GM18508 (cell line): ENCODE measurements at regions not wholly inside any gene's neighbourhood (a gene's known extent, or its start where the extent isn't known, plus 50 kb on each side); places are given as distances from the start of the nearest gene placed in this dataset.

Experiments
- ATAC-seq: cut with Tn5 transposase; IDR thresholded peaks from one replicate; pipeline ENCODE4 v1.9.1; 2021; ENCODE audit warnings: moderate number of reproducible peaks; ENCODE audit not compliant: insufficient read depth, unreplicated experiment

DNA sequence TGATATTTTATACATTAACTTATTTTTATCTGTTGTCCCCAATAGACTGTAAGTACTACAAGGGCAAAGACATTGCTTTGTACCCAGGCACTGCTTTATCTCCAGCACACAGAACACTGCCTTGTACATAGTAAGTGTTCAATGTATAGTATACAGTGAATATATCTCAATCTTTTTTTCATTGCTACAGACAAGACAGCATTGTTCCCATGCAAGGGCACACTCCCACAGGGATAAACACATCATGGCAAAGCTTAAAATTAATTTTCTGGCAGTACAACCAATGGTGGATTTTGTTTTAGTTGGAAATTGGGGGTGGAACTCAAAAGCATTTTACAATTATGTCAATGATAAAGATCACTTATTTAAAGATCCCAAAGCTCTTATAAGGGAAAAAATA is 112.3 kb upstream of the EEA1 start:
- ATAC-seq: no peak

DNA sequence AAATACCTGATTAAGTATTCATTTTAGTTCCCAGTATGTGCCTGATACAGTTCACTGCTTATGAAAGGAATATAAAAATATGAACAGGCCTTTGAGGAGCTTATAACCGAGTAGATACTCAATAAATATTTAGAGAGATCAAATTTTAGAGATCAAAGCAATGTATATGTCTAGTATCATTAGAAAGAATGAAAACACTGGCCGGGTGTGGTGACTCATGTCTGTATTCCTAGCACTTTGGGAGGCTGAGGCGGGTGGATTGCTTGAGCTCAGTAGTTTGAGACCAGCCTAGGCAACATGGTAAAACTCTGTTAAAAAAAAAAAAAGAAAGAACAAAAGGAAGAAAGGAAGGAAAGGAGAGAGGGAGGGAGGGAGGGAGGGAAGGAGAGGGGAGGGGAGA is 113.2 kb upstream of the EEA1 start:
- no peak for ATAC-seq

- no peak for ATAC-seq
Measured at GRCh38 chr12:93042684-93043083, 113.6 kb upstream of the EEA1 start.

GRCh38 chr12:93043192-93043876 is 114.2 kb upstream of the EEA1 start:
- ATAC-seq: no peak

- ATAC-seq: no peak
Measured at GRCh38 chr12:93043877-93044209, 114.7 kb upstream of the EEA1 start.

DNA sequence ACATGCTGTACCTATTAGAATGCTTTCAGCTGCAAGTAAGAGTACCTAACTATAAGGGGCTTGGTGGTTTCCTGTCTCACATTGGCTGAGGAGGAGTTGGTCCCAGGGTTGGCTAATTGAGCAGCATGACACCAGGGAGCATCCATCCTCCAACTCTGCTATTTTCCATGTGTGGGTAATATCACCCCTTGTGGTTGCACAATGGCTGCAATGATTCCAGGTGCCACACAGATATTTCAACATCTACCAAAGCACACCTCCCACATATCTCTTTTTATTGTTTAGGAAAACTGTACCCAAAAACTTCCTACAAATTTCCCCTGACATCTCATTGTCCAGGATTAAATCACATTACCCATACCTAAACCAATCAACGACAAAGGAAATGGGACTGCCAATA is 118.0 kb upstream of the EEA1 start:
- no peak for ATAC-seq

- ATAC-seq: no peak
Measured at GRCh38 chr12:93048656-93049055, 119.6 kb upstream of the EEA1 start.

DNA sequence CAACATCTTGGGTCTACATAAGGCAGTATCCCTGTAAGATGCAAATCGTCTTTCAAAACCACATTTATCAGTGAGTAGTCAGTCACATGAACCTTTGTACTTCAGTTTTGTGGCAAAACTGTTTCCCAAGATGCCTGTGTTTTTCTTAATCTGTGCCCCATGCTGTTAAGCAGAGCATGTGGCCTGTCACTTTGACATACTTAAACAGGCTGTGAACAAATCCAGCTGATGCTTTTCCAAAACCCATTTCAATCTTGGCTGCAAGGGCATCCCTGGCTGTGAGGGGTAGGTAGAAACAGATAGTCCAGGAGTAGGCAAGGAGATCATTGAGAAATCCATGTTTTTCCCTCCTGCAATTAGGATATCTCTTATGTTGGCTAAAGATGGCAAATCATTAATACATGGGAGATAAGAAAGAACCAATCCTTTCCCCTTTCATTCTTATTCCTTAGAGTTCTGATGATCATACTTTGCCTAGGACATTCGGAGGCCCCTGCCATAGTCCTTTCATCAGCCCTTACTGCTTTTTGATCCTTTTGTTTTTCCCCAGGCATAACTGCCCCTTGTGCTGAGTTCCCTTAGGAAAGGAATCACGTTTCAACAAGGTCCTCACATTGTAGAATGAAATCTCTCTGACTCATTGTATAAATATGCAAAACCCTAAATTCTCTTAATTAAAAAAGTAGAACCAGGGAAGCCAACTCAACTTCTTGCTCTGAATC is 121.1 kb upstream of the EEA1 start:
- no peak for ATAC-seq

GRCh38 chr12:93050748-93051081 is 121.6 kb upstream of the EEA1 start:
- ATAC-seq: no peak

DNA sequence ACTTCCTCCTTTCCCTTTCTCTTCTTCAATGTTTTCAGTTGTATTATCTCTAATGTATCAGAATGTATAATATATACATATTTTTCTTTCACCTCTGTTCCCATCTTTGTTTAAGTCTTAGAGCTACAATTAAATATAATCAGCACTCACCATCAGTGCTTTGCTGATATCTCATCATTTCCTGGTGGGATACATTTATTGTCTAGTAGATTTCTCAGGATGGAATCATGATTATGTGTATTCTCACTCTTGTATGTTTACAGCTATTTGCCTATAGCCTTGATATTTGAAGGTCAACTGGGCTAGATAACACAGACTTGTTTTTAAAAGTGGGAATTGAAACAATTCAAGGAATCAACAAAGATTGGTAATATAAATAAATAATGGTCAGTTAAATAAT is 124.9 kb upstream of the EEA1 start:
- ATAC-seq: no peak

- no peak for ATAC-seq
Measured at GRCh38 chr12:93055221-93055620, 126.1 kb upstream of the EEA1 start.

- no peak for ATAC-seq
Measured at GRCh38 chr12:93056971-93057535, 128.0 kb upstream of the EEA1 start.

DNA sequence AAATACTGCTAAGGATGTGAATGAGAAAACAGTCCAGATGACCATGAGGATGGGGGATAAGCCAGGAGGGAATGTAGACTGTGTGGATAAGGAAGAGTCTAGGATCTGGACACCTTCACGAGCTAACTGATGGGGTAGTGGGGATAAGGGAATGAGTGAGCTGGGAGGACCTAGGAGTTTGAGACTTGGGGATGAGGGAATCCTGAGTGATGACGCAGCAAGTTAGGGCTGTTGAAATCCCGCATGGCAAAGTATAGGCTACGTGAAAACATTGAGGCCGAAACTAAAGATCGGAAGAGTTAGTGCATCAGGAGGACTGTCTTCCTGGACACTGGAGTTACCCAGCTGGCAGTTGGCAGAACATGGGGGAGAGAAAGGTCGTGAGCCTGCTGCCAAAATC is 129.2 kb upstream of the EEA1 start:
- ATAC-seq: no peak

DNA sequence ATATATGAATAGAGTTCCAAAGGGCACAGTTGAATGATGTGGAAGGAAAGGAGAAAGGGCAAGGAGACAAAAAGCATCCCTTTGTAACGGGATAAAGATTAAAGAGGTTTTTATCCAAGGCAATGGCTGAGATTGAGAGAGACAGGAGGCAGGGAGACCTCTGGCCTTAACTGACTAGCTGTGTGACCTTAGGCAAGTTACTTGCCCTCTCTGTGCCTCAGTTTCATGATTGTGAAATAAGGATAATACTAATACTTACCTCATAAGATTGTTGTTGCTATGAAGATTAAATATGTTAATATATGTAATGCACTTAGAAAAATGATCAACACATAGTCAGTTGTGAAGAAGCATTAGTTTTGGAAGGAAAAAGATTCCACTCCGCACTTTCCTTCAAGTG is 130.2 kb upstream of the EEA1 start:
- no peak for ATAC-seq

GRCh38 chr12:93059925-93060665 is 131.0 kb upstream of the EEA1 start:
- peak; percentile 97 for ATAC-seq

- peak; percentile 15 for ATAC-seq
Measured at GRCh38 chr12:93060666-93061472, 131.8 kb upstream of the EEA1 start.

DNA sequence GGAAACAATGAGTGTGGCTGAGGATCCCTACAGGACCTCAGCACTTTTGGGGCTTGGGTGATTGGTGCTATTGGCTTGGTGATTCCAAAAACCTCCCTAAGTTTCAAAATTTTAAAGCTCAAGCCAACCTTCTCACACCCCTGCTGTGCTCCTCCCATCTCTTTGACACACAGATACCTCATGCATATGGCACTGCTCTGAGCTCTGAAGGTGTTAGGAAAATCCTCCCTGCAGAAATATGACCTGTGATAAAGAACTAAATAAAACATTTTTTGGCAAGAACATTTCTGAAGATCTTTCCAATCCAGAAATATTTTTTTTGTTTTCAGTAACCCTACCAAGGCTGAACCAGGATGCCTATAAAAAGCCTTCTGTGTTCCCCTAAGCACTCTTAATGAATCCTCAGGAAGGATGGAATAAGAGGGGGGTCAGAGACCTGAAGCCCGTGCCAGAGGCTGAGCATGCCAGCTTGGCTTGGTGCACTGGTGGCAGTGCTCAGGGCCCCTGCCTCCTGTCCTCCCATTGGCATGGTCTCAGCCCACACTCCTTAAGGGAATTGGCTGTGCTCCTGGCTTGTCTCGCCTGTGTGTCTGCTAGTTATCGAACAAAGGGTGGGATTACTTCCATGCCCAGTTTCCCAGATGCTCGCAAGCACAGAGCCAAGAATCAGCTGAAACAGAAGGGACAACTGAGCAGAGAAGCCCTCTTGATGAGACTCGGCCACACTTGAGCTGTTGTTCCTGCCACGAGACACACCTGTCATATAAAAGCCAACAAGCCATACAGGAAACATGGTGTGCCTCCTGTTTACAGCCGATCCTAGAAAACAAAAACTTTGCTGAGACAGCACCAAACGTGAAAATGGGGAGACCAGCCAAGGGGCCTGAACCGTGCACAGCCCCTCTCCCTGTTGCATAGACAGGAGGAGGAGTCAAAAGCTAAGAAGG is 132.7 kb upstream of the EEA1 start:
- no peak for ATAC-seq

- ATAC-seq: no peak
Measured at GRCh38 chr12:93065896-93066295, 136.8 kb upstream of the EEA1 start.

GRCh38 chr12:93072340-93072739 is 143.2 kb upstream of the EEA1 start:
- no peak for ATAC-seq
